ENCODE measurements at regions not wholly inside any gene's neighbourhood (a gene's known extent, or its start where the extent isn't known, plus 50 kb on each side); places are given as distances from the start of the nearest gene placed in this dataset.

DNA sequence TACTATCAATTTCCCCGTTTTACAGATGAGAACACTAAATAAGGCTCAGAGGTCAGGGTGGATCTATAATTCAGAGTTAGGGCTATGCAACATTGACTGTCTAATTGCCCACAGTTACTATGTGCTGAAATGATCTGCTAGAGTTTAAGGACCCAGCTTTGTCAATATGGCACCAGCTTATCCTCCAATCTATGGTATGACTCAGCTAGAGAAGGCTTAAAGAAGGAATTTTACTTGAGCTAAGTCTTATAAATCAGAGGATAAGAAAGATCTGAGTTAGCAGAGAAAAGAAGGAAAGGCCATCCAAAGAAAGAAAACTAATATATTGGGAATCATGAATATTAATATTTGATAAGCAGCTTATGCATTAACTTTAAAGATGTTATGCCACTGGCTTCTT is 78.1 kb downstream of the ASB9 start:
- DNase-seq: no peak

- no peak for DNase-seq
Observed at GRCh38 chrX:15188039-15188438, 81.8 kb downstream of the ASB9 start.

DNA sequence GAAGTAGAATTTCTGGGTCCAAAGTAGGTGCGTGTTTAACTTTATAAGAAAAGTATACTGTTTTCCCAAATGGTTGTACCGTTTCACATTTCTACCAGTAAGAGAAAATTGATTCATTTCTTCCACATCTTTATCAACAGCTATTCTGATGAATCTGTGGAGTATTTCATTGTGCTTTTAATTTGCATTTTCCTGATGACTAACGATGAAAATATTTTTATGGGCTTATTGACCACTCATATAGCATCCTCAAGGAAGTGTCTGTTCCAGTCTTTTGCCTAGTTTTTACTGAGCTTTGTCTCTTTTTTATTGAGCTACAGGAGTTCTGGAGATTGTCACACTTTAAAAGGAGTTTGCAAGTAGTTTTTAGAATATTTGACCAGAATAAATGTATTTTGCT is 92.6 kb downstream of the ASB9 start:
- DNase-seq: no peak

GRCh38 chrX:15173411-15173810 is 96.5 kb downstream of the ASB9 start:
- DNase-seq: no peak

DNA sequence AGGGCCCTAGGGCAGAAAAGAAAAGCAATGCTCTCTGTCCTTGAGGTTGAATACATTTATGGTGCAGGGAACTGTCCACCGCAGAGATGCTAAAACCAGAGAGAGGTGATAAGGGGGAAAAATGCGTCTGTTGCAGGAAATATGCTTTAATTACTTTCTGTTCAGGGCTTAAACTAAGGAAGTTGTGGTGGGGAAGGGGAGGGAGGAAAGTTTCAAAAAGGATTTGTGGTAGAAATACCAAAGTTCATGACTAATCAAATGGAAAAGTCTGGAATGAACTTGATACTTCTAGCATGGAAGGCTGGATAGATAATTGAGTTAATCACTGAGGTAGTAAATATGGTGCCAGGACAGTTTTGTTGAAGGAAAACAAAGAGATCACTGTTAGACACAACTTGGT is 99.0 kb downstream of the ASB9 start:
- no peak for DNase-seq

GRCh38 chrX:15167826-15168225 is 102.1 kb downstream of the ASB9 start:
- no peak for DNase-seq

DNA sequence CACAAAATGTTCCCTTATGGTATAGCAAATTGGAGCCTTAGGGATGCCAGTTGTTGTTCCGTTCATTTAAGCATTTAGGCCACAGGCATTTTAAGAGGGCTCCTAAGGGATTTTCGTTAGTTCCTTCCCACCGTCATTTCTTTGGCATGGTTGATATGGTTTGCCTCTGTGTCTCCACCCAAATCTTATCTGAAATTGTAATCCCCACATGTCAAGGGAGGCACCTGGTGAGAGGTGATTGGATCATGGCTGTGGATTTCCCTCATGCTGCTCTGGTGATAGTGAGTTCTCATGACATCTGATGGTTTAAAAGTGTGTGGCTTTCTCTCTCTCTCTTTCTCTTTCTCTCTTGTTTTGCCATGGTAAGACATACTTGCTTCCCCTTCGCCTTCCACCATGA is 104.1 kb downstream of the ASB9 start:
- DNase-seq: no peak

- no peak for DNase-seq
Observed at GRCh38 chrX:15163131-15163530, 106.8 kb downstream of the ASB9 start.

GRCh38 chrX:15160558-15161095 is 109.3 kb downstream of the ASB9 start:
- DNase-seq: no peak

GRCh38 chrX:15158736-15159406 is 111.0 kb downstream of the ASB9 start:
- DNase-seq: no peak

DNA sequence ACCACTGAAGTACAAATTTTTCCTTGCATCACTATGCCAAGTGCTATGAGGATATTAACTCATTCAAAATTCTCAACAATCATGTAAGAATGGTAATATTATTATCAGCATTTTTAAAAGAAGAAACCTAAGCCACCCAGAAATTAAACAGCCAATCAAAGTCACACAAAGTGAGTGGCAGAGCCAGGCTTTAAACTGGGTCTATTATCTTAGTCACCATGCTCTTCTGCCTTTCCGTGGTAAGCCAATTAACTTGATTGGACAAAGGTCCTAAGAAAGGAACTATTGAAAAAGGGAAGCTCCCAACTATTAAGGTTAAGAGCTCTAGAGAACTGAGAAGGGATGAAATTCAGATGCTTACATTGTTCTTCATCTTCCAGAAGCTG is 111.5 kb downstream of the ASB9 start:
- no peak for DNase-seq

DNA sequence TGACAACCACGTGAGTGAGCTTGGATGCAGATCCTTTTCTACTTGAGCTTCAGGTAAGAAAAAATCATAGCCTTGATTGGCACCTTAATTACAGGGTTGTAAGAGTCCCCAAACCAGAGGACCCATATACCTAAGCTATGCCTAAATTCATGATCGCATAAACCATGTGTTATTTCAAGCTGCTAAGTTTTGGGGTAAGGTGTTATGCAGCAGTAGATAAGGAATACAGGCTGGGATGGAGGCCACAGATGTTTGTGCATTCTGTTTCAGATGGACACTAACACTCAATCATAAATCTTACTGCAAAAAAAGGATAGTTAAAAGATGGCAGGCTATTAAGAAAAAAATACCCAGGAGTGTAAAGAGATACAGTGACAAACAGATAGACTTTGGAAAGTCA is 112.3 kb downstream of the ASB9 start:
- no peak for DNase-seq

- DNase-seq: no peak
Observed at GRCh38 chrX:15151267-15152186, 118.4 kb downstream of the ASB9 start.

GRCh38 chrX:15150586-15150985 is 119.3 kb downstream of the ASB9 start:
- no peak for DNase-seq

- no peak for DNase-seq
Observed at GRCh38 chrX:15146515-15146914, 123.4 kb downstream of the ASB9 start.

- no peak for DNase-seq
Observed at GRCh38 chrX:15143825-15144121, 126.1 kb downstream of the ASB9 start.

GRCh38 chrX:15143050-15143824 is 126.6 kb downstream of the ASB9 start:
- peak; percentile 46 for DNase-seq

DNA sequence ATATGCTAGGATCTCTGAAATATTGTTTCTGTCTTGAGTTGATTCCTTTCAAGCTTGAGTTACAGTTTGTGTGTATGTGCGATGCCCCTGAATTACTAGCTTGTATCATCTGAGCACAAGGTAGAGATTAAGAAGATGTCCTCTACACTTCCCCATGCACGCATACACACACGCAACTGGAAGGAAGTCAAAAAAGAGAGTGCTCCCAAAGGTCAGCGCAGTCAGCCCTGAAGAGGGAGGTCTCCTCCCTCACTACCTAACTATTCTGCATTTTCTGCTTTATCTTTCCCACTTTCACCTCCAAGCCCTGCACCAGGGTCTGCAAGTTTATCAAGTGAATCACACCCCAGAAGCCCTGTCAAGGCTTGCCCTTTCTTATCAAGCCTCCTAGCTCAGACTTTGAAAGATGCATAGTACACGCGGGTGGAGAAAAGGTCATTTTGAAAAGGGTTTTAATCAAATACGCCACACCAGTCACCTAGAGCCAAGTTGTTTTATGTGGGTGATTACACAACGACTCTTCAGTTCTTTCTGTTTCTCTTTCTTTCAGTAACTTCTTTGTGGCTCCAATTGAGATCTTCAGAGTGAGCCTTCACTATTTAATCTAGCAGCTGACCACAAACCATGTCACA is 127.7 kb downstream of the ASB9 start:
- DNase-seq: no peak

- DNase-seq: no peak
Observed at GRCh38 chrX:15136795-15137194, 133.1 kb downstream of the ASB9 start.

DNA sequence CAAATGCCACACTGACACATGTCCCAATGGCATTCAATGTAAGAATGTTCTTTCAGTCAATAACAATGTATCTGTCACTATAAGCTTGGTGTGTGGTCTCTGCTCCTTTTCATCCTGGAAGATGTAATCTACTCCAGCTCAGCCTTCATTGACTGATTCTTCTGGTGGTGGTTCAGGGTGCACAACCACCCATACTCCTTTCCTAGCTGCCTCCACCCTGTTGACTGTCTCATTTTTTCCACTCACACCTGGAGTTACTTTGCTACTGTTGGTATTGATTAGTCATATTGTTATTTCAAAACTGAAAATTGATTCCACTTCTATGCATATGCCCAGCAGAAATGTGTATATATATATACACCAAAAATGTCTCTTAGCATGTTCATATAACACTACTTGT is 140.5 kb downstream of the ASB9 start:
- no peak for DNase-seq

DNA sequence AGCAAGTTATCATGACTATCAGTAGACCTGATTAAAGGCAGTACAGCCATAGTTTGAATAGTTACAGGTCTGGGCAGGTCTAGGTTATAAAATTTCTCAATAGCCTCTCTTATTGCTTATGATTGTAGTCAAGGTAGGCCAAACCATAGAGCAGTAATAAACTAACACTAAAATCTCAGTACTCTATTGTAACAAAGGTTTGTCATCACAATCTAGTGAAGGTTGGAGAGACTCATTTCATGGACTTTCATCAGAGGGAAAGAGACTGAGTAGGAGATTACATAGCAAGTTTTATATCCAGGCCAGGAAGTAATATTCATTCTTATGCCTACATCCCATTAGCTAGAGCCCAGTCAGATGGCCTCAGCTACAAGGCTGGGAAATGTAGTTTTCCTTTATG is 141.0 kb downstream of the ASB9 start:
- DNase-seq: no peak

GRCh38 chrX:15127010-15127409 is 142.9 kb downstream of the ASB9 start:
- DNase-seq: no peak

- DNase-seq: no peak
Observed at GRCh38 chrX:15116900-15117299, 153.0 kb downstream of the ASB9 start.

All from NCI-H2107 (cell line).